Naive thymus-derived CD4-positive, alpha-beta T cell (primary cell): ENCODE measurements at regions not wholly inside any gene's neighbourhood (a gene's known extent, or its start where the extent isn't known, plus 50 kb on each side); places are given as distances from the start of the nearest gene placed in this dataset.

Experiments used
- ATAC-seq: fragments of 150-1000 bp; cut with Tn5 transposase; 2 replicates; pipeline ENCODE4 v1.10.0; 2021; ENCODE audit warnings: mild to moderate bottlenecking, moderate library complexity
- CTCF ChIA-PET: fragments of 350-600 bp; sonication (Branson Sonifier 250); formaldehyde crosslinking; loops from one replicate; lab custom pipeline; 2021; ENCODE audit warnings: antibody characterized with exemption; lab: Charles Lee
- POLR2A ChIA-PET: fragments of 350-600 bp; sonication (Branson Sonifier 250); formaldehyde crosslinking; loops from one replicate; lab custom pipeline; 2021; ENCODE audit warnings: antibody characterized with exemption, inconsistent platforms; lab: Charles Lee
- DNase-seq, 9 donors: peaks; one replicate each; pipeline versions ENCODE4 v3.0.0 to v3.0.0-alpha.2; 2020 to 2022; ENCODE audit warnings: mixed read lengths in 1 of 9
- H3K27ac ChIP-seq: one replicate; pipeline ENCODE4 v1.7.0; 2013; ENCODE audit warnings: mild to moderate bottlenecking, low read depth, low read length, moderate library complexity
- H3K27me3 ChIP-seq, 2 donors: one replicate each; pipeline ENCODE4 v1.7.0; 2013; ENCODE audit warnings: low read length in 2 of 2, mild to moderate bottlenecking in 2 of 2, moderate library complexity in 2 of 2; ENCODE audit not compliant: control insufficient read depth in 2 of 2, insufficient read depth in 2 of 2
- H3K36me3 ChIP-seq, 3 experiments: 1 replicate in 2 of 3; 2 replicates in 1 of 3; pipeline ENCODE4 v1.7.0; 2013; ENCODE audit warnings: low read length in 3 of 3, mild to moderate bottlenecking in 3 of 3, moderate library complexity in 1 of 3; ENCODE audit not compliant: insufficient read depth in 3 of 3, control insufficient read depth in 2 of 3
- H3K4me1 ChIP-seq, 2 donors: one replicate each; pipeline ENCODE4 v1.7.0; 2013; ENCODE audit warnings: low read length in 2 of 2, mild to moderate bottlenecking in 2 of 2, moderate library complexity in 1 of 2; ENCODE audit not compliant: control insufficient read depth in 2 of 2, insufficient read depth in 2 of 2
- H3K4me3 ChIP-seq: 2 replicates; pipeline ENCODE4 v1.7.0; 2013; ENCODE audit warnings: mild to moderate bottlenecking, low read length
- H3K9me3 ChIP-seq, 3 experiments: 1 replicate in 2 of 3; 2 replicates in 1 of 3; pipeline ENCODE4 v1.7.0; 2013; ENCODE audit warnings: low read length in 3 of 3; ENCODE audit not compliant: control insufficient read depth in 2 of 3
- H3K27ac Mint-ChIP-seq, 9 donors: one replicate each; pipeline ENCODE4 v1.8.0; 2020 to 2022; ENCODE audit warnings: mixed read lengths in 9 of 9, mild to moderate bottlenecking in 8 of 9, moderate library complexity in 5 of 9, inconsistent platforms in 2 of 9
- H3K27me3 Mint-ChIP-seq, 5 donors: one replicate each; pipeline ENCODE4 v1.8.0; 2021 to 2022; ENCODE audit warnings: mixed read lengths in 5 of 5, mild to moderate bottlenecking in 1 of 5
- H3K36me3 Mint-ChIP-seq, 5 donors: one replicate each; pipeline ENCODE4 v1.8.0; 2020 to 2022; ENCODE audit warnings: mixed read lengths in 5 of 5, mild to moderate bottlenecking in 3 of 5, inconsistent platforms in 1 of 5
- H3K4me1 Mint-ChIP-seq, 7 donors: one replicate each; pipeline ENCODE4 v1.8.0; 2020 to 2022; ENCODE audit warnings: mixed read lengths in 7 of 7, mild to moderate bottlenecking in 3 of 7, inconsistent platforms in 1 of 7
- H3K4me3 Mint-ChIP-seq, 10 donors: one replicate each; pipeline ENCODE4 v1.8.0; 2020 to 2022; ENCODE audit warnings: mild to moderate bottlenecking in 10 of 10, mixed read lengths in 10 of 10, moderate library complexity in 6 of 10, inconsistent platforms in 2 of 10
- H3K9me3 Mint-ChIP-seq, 11 donors: one replicate each; pipeline ENCODE4 v1.8.0; 2020 to 2022; ENCODE audit warnings: mixed read lengths in 11 of 11, mild to moderate bottlenecking in 4 of 11, inconsistent platforms in 1 of 11, moderate library complexity in 1 of 11
- intact Hi-C, 2 donors: fragments of 100-400 bp; cut with micrococcal nuclease; formaldehyde crosslinking; loops; one replicate each; pipeline ENCODE4 v1.15.1; 2023

DNA sequence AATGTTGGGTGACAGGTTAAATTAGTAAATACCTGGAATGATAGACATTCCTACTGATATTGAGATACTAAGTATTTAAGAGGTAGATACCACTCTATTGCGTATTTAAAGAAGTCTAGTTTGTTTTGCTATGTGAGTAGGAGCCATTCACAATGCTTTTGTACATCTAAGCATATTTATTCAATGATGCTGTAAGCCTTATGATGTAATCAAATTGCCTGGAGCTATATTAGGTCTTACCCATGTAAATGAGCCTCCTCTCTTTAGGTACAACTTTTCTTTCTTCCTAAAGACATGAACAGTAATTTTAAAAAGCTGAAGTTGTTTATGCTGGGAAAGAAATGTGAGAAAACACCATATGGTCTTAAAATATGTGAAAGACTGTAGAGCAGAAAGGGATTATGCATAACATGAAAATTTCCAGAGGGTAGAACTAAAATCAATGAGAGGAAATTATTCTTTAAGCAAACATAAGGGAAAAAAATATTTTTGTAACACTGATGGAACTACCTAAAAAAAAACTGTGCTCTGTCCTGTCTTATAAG lies 526.7 kb downstream of the EPHA7 start:
- CTCF ChIA-PET = no interaction called here
- intact Hi-C loops = no loop called here

DNA sequence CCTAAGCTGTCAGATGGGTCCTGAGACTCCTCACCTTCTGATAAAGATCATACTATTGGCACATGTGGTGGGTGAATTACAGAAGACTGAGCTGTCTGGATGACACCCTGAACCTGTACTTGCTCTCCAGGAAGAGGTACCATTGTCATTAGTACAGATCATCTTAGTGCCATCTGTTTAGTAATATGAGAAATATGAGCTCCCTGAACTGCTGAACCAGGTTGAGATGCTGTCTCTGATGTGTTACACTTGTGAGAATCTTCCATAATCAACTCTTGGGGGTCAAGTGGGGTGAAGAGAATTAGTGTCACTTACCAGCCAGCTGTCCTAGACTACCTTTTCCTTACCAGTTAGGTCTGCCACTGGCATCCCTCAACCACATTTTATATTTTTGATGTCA lies 531.0 kb downstream of the EPHA7 start:
- Histone ChIP-seq H3K9me3 (peaks cover 0 to 8% (median 0%) of the 10 kb centered on the region in 3 experiments), H3K4me1 (no peaks in the 10 kb centered on the region), H3K36me3 (no peaks in the 10 kb centered on the region), H3K27me3 (no peaks in the 10 kb centered on the region), H3K4me3 (no peak overlapping the region), H3K27ac (no peak overlapping the region)
- no peaks in the 10 kb centered on the region for H3K27me3 Mint-ChIP-seq
- H3K4me3 Mint-ChIP-seq = no peak overlapping the region
- peaks cover 0 to 15% (median 7%) of the 10 kb centered on the region in 11 donors for H3K9me3 Mint-ChIP-seq
- H3K27ac Mint-ChIP-seq = no peak overlapping the region
- ATAC-seq (no peak), DNase-seq (no peak)
- no peaks in the 10 kb centered on the region for H3K4me1 Mint-ChIP-seq
- ChIA-PET CTCF (no interaction called here), POLR2A (no interaction called here)
- intact Hi-C loops = no loop called here
- no peaks in the 10 kb centered on the region for H3K36me3 Mint-ChIP-seq

More for the DNA sequence above, 526.7 kb downstream of the EPHA7 start:
- Histone ChIP-seq H3K4me1 (no peaks in the 10 kb centered on the region), H3K27me3 (no peaks in the 10 kb centered on the region), H3K4me3 (no peak overlapping the region), H3K36me3 (no peaks in the 10 kb centered on the region), H3K9me3 (peaks cover 0 to 8% (median 0%) of the 10 kb centered on the region in 3 experiments), H3K27ac (no peak overlapping the region)
- peaks cover 0 to 13% (median 4%) of the 10 kb centered on the region in 11 donors for H3K9me3 Mint-ChIP-seq
- H3K36me3 Mint-ChIP-seq = no peaks in the 10 kb centered on the region
- no peaks in the 10 kb centered on the region for H3K27me3 Mint-ChIP-seq
- ATAC-seq (no peak), DNase-seq (no peak)
- H3K4me3 Mint-ChIP-seq = no peak overlapping the region
- H3K27ac Mint-ChIP-seq = no peak overlapping the region
- POLR2A ChIA-PET = no interaction called here
- H3K4me1 Mint-ChIP-seq = no peaks in the 10 kb centered on the region

DNA sequence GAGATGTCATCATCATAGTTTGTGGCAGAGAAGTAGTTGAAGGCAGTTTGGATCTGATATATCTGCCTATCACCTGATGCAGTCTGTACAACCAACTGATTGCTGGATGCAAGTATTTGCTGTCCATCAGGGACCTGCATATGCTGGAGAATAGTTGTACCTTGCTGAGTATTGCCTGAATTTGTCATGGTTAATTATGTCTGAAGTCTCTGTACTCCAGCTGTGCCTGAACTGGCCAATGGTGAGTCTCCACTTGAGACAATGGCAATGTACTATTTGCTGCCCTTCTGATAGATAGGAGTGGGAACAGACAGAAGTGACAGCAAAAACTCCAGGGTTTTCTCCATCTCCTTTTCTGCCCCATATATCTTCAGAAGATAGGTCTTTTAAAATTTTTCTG lies 531.5 kb downstream of the EPHA7 start:
- H3K4me1 Mint-ChIP-seq = no peaks in the 10 kb centered on the region
- H3K9me3 ChIP-seq = peaks cover 0 to 8% (median 0%) of the 10 kb centered on the region in 3 experiments
- no peak overlapping the region for H3K27ac ChIP-seq
- no peaks in the 10 kb centered on the region for H3K27me3 ChIP-seq
- H3K9me3 Mint-ChIP-seq = peaks cover 1 to 19% (median 7%) of the 10 kb centered on the region in 11 donors
- CTCF ChIA-PET = no interaction called here
- no peaks in the 10 kb centered on the region for H3K4me1 ChIP-seq
- DNase-seq (no peak), ATAC-seq (no peak)
- no peak overlapping the region for H3K27ac Mint-ChIP-seq
- POLR2A ChIA-PET = no interaction called here
- H3K36me3 ChIP-seq = no peaks in the 10 kb centered on the region
- no peaks in the 10 kb centered on the region for H3K36me3 Mint-ChIP-seq
- no peak overlapping the region for H3K4me3 Mint-ChIP-seq
- no peaks in the 10 kb centered on the region for H3K27me3 Mint-ChIP-seq
- H3K4me3 ChIP-seq = no peak overlapping the region
- intact Hi-C loops = no loop called here

DNA sequence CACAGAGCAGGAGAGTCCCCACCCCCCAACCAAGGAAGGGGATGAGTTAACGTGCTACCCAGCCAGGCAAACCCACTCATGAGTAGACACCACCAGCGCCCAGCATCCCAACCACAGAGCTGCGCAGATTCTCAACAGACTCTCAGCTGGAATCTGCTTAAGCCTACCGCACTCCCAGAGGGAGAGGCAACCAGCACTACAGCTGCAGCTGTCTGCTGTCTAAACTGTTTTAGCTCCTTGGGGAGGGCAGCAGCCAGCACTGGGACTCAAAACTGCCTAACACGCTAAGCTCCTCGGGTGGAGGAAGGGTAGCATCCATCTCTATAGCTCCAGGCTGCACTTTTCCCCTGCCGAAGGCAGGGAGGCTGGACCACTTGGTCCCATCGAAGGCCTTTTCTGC lies 539.8 kb downstream of the EPHA7 start:
- no peaks in the 10 kb centered on the region for H3K4me1 Mint-ChIP-seq
- intact Hi-C loops = no loop called here
- Histone ChIP-seq H3K4me3 (no peak overlapping the region), H3K4me1 (no peaks in the 10 kb centered on the region), H3K36me3 (no peaks in the 10 kb centered on the region), H3K27me3 (no peaks in the 10 kb centered on the region), H3K27ac (no peak overlapping the region), H3K9me3 (no peaks in the 10 kb centered on the region)
- no peak for ATAC-seq
- H3K4me3 Mint-ChIP-seq = no peak overlapping the region
- DNase-seq = no peak
- no peaks in the 10 kb centered on the region for H3K27me3 Mint-ChIP-seq
- POLR2A ChIA-PET = no interaction called here
- no peak overlapping the region for H3K27ac Mint-ChIP-seq
- peaks cover 0 to 4% (median 0%) of the 10 kb centered on the region in 5 donors for H3K36me3 Mint-ChIP-seq
- CTCF ChIA-PET = no interaction called here
- H3K9me3 Mint-ChIP-seq = peaks cover 7 to 34% (median 20%) of the 10 kb centered on the region in 11 donors

DNA sequence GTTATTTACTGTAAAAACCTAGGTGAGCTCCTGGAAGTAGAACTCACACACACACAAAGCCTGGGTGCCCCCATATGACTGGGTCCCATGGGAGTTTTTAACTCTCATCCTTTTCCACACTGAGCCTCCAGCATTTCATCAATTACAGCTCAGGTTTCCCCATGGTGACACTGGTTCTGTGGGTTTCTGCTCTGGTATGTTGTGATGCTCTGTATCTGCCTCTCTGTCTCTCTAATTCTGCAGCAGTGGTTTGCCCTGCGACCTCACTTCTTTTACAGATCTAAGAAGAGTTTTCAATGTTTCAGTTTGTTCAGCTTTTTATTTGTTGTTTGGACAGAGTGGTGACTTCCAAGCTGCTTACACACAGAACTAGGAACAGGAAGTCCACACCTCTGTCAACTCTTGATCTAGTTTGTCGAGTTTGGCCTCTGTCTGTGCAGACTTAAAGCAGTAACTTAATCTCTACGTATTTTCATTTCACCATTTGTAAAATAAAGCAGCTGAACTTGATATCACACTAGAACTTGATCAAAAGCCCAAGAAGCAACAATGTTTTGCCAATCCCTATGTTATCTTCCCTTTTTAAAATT lies 554.3 kb downstream of the EPHA7 start:
- H3K4me1 ChIP-seq = no peaks in the 10 kb centered on the region
- H3K9me3 Mint-ChIP-seq = peaks cover 0 to 10% (median 4%) of the 10 kb centered on the region in 11 donors
- no peak overlapping the region for H3K4me3 Mint-ChIP-seq
- H3K4me1 Mint-ChIP-seq = no peaks in the 10 kb centered on the region
- ATAC-seq = no peak
- H3K36me3 Mint-ChIP-seq = peaks cover 0 to 3% (median 0%) of the 10 kb centered on the region in 5 donors
- no peak for DNase-seq
- ChIA-PET CTCF (no interaction called here), POLR2A (no interaction called here)
- no peak overlapping the region for H3K27ac Mint-ChIP-seq
- H3K9me3 ChIP-seq = no peaks in the 10 kb centered on the region
- no peaks in the 10 kb centered on the region for H3K27me3 Mint-ChIP-seq
- no peak overlapping the region for H3K4me3 ChIP-seq
- intact Hi-C loops = no loop called here
- H3K27me3 ChIP-seq = no peaks in the 10 kb centered on the region
- H3K27ac ChIP-seq = no peak overlapping the region
- no peaks in the 10 kb centered on the region for H3K36me3 ChIP-seq

DNA sequence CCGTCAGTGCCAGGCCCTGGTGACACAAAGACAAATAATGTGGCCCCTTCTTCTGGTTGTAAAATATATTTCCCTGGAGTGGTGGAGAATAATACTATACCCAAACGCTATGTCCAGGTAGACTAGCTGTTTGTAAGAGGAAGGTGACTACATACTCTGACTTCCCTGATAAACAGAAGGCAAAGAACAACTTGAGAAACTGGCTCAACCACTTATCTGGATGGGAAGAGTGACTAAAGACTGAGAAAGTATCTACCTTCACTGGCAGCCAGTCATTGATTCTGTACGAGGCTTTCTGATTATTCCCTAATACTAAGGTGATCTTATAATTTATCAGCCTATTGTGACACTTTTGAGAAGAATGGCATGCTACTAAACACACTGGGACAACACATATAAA lies 569.7 kb downstream of the EPHA7 start:
- no peak overlapping the region for H3K27ac ChIP-seq
- ChIA-PET POLR2A (no interaction called here), CTCF (no interaction called here)
- ATAC-seq (no peak), DNase-seq (no peak)
- H3K9me3 Mint-ChIP-seq = peaks cover 0 to 27% (median 4%) of the 10 kb centered on the region in 11 donors
- no peaks in the 10 kb centered on the region for H3K4me1 Mint-ChIP-seq
- no peaks in the 10 kb centered on the region for H3K4me1 ChIP-seq
- H3K36me3 Mint-ChIP-seq = no peaks in the 10 kb centered on the region
- no peaks in the 10 kb centered on the region for H3K27me3 ChIP-seq
- H3K27ac Mint-ChIP-seq = no peak overlapping the region
- no peak overlapping the region for H3K4me3 ChIP-seq
- no peaks in the 10 kb centered on the region for H3K36me3 ChIP-seq
- no peak overlapping the region for H3K4me3 Mint-ChIP-seq
- H3K9me3 ChIP-seq = no peaks in the 10 kb centered on the region
- H3K27me3 Mint-ChIP-seq = no peaks in the 10 kb centered on the region
- intact Hi-C loops = no loop called here

DNA sequence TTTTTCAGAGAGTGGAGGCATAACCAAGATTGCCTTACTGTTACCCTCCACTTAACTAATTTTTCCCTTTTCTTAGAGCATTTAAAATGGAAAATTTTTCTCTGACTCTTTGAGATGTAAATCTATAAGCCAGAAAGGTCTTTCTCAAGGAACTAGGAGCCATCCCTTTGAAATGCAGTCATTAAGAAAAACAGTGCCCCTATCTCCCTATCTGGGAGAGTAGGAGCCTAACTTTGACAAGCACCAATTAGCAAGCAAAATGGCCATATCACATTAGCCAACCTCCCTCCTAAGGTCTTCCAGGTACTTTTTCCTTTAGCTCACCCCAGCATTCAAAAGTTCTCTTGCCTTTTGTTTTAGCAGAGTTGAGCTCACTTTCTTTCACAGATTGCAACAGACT lies 570.5 kb downstream of the EPHA7 start:
- CTCF ChIA-PET = no interaction called here
- H3K27ac ChIP-seq = no peak overlapping the region

More for the DNA sequence above, 570.5 kb downstream of the EPHA7 start:
- H3K27me3 ChIP-seq = no peaks in the 10 kb centered on the region
- no peaks in the 10 kb centered on the region for H3K9me3 ChIP-seq
- intact Hi-C loops = no loop called here
- DNase-seq (no peak), ATAC-seq (no peak)
- Mint-ChIP-seq H3K9me3 (peaks cover 0 to 27% (median 4%) of the 10 kb centered on the region in 11 donors), H3K4me1 (no peaks in the 10 kb centered on the region), H3K27me3 (no peaks in the 10 kb centered on the region), H3K4me3 (no peak overlapping the region), H3K36me3 (no peaks in the 10 kb centered on the region), H3K27ac (no peak overlapping the region)
- H3K4me1 ChIP-seq = no peaks in the 10 kb centered on the region
- H3K4me3 ChIP-seq = no peak overlapping the region
- H3K36me3 ChIP-seq = no peaks in the 10 kb centered on the region
- POLR2A ChIA-PET = no interaction called here
